GM23248 (cell line): ENCODE measurements at regions not wholly inside any gene's neighbourhood (a gene's known extent, or its start where the extent isn't known, plus 50 kb on each side); places are given as distances from the start of the nearest gene placed in this dataset.
"Not testable (repeated sequence)": the region's sequence is repeated elsewhere in the genome, so short reads cannot be mapped to it uniquely, and the experiment has no call there.

Experiments
- DNase-seq: peaks from one replicate; pipeline ENCODE4 v3.0.0-alpha.2; 2015
- H2AFZ ChIP-seq: fragments of 200-600 bp; sonication (generic); 2 replicates; pipeline ENCODE4 v1.6.1; 2016; ENCODE audit warnings: antibody characterized with exemption
- H3F3A ChIP-seq: fragments of 200-600 bp; sonication (generic); 2 replicates; pipeline ENCODE4 v1.6.1; 2016; ENCODE audit warnings: mild to moderate bottlenecking, antibody characterized with exemption, mixed run types; ENCODE audit not compliant: insufficient read depth
- H3K27ac ChIP-seq: fragments of 200-600 bp; sonication (generic); 2 replicates; pipeline ENCODE4 v1.5.1; 2016; ENCODE audit warnings: mild to moderate bottlenecking
- H3K27me3 ChIP-seq: fragments of 200-600 bp; sonication (generic); replicated peaks from 2 replicates; pipeline ENCODE4 v1.6.1; 2016; ENCODE audit warnings: mild to moderate bottlenecking; ENCODE audit not compliant: insufficient read depth
- H3K36me3 ChIP-seq: fragments of 200-600 bp; sonication (generic); 2 replicates; pipeline ENCODE4 v1.6.1; 2016; ENCODE audit warnings: low read depth, mild to moderate bottlenecking
- H3K4me1 ChIP-seq: fragments of 200-600 bp; sonication (generic); 2 replicates; pipeline ENCODE4 v1.6.1; 2016; ENCODE audit warnings: mild to moderate bottlenecking; ENCODE audit not compliant: insufficient read depth
- H3K4me2 ChIP-seq: fragments of 200-600 bp; sonication (generic); one replicate; pipeline ENCODE4 v1.6.1; 2016; ENCODE audit warnings: mild to moderate bottlenecking; ENCODE audit not compliant: unreplicated experiment
- H3K4me3 ChIP-seq: fragments of 200-600 bp; sonication (generic); 2 replicates; pipeline ENCODE4 v1.5.1; 2016; ENCODE audit warnings: mild to moderate bottlenecking
- H3K79me2 ChIP-seq: fragments of 200-600 bp; sonication (generic); 2 replicates; pipeline ENCODE4 v1.6.1; 2016; ENCODE audit warnings: mild to moderate bottlenecking; ENCODE audit not compliant: insufficient read depth
- H3K9ac ChIP-seq: fragments of 200-600 bp; sonication (generic); 2 replicates; pipeline ENCODE4 v1.6.1; 2016; ENCODE audit warnings: mild to moderate bottlenecking
- H3K9me2 ChIP-seq: fragments of 200-600 bp; sonication (generic); 2 replicates; pipeline ENCODE4 v1.6.1; 2016; ENCODE audit warnings: mixed run types, mild to moderate bottlenecking, moderate library complexity; ENCODE audit not compliant: insufficient read depth
- H3K9me3 ChIP-seq: fragments of 200-600 bp; sonication (generic); one replicate; pipeline ENCODE4 v1.6.1; 2017; ENCODE audit warnings: low read depth
- H4K20me1 ChIP-seq: fragments of 200-600 bp; sonication (generic); 2 replicates; pipeline ENCODE4 v1.6.0; 2016; ENCODE audit not compliant: insufficient read depth
- EZH2 ChIP-seq: fragments of 200-600 bp; sonication (generic); IDR thresholded peaks from 2 replicates; pipeline ENCODE4 v1.6.1; 2018; ENCODE audit warnings: antibody characterized with exemption, mild to moderate bottlenecking; ENCODE audit not compliant: insufficient read depth, poor library complexity, severe bottlenecking
- EZH2phosphoT487 ChIP-seq: fragments of 200-600 bp; sonication (generic); IDR thresholded peaks from 2 replicates; pipeline ENCODE4 v1.6.1; 2018; ENCODE audit warnings: antibody characterized with exemption, moderate library complexity, mild to moderate bottlenecking, low read depth; ENCODE audit not compliant: insufficient read depth
- WGBS, 2 experiments: methylation state at CpG; one replicate each; pipeline ENCODE4 v1.1.6; 2015 to 2017; ENCODE audit warnings: low lambda C conversion rate in 2 of 2, low coverage in 1 of 2; ENCODE audit errors: missing lambda C conversion rate in 2 of 2; 5-methylcytosine and 5-hydroxymethylcytosine counted together
- in situ Hi-C: fragments of 300-500 bp; cut with MboI; formaldehyde crosslinking; loops from 2 replicates; pipeline ENCODE4 v1.15.0; 2020

DNA sequence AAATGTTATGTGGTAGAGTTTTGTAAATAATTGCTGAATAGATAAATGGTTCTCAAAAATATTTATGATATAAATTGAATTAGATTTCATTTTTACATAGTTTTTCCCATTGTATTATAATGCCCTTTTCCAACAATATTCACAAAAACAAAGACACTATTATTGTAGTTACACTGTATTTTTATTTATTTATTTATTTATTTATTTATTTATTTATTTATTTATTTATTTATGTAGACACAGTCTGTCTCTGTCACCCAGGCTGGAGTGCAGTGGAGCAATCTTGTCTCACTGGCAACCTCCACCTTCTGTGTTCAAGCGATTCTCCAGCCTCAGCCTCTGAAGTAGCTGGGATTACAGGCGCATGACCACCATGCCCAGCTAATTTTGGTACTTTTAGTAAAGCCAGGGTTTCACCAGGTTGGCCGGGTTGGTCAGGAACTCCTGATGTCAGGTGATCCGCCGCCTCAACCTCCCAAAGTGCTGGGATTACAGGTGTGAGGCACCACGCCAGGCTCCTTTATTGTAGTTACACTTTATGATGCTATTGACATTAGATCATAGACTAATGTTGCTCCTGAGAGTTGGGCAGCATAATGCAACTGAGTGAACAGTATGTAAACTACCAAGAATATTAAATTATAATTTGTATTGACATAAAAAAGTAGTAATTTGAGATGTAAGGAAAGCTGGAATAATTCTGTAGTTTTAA lies 1430.0 kb upstream of the PRMT6 start:
- no peak overlapping the region for H3K27ac ChIP-seq
- no peaks in the 10 kb centered on the region for H3K4me1 ChIP-seq
- no peak overlapping the region for H3K4me2 ChIP-seq
- WGBS, 2 experiments: 22 to 26% methylated on average over 6 of the region's 6 CpGs
- H3F3A ChIP-seq: no peaks in the 10 kb centered on the region
- no peak for DNase-seq
- in situ Hi-C loops: no loop called here
- H3K4me3 ChIP-seq: no peak overlapping the region
- no peak overlapping the region for H3K9ac ChIP-seq
- no peaks in the 10 kb centered on the region for H3K9me3 ChIP-seq
- H2AFZ ChIP-seq: no peak overlapping the region
- no peaks in the 10 kb centered on the region for H4K20me1 ChIP-seq
- H3K36me3 ChIP-seq: no peaks in the 10 kb centered on the region
- TF ChIP-seq EZH2 (no peak), EZH2phosphoT487 (no peak)
- H3K27me3 ChIP-seq: no peaks in the 10 kb centered on the region
- H3K79me2 ChIP-seq: no peaks in the 10 kb centered on the region
- no peaks in the 10 kb centered on the region for H3K9me2 ChIP-seq

DNA sequence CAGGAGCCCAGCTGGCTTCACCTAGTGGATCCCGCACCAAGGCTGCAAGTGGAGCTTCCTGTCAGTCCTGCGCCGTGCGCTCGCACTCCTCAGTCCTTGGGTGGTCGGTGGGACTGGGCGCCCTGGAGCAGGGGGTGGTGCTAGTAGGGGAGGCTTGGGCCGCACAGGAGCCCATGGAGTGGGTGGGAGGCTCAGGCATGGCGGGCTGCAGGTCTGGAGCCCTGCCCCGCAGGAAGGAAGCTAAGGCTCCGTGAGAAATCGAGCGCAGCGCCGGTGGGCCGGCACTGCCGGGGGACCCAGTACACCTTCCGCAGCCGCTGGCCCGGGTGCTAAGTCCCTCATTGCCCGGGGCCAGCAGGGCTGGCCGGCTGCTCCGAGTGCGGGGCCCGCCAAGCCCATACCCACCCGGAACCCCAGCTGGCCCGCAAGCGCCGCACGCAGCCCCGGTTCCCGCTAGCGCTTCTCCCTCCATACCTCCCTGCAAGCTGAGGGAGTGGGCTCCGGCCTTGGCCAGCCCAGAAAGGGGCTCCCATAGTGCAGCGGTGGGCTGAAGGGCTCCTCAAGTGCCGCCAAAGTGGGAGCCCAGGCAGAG lies 1425.2 kb upstream of the PRMT6 start:
- H3K27me3 ChIP-seq, H3K79me2 ChIP-seq, H3K4me3 ChIP-seq, H3K9me2 ChIP-seq, H3K4me1 ChIP-seq, H3K9ac ChIP-seq, DNase-seq, H2AFZ ChIP-seq, H4K20me1 ChIP-seq, H3F3A ChIP-seq, H3K9me3 ChIP-seq, H3K36me3 ChIP-seq, in situ Hi-C loops, H3K27ac ChIP-seq, H3K4me2 ChIP-seq: not testable (repeated sequence)
- 65 to 70% methylated on average over 24 to 27 of the region's 36 CpGs for WGBS, 2 experiments

DNA sequence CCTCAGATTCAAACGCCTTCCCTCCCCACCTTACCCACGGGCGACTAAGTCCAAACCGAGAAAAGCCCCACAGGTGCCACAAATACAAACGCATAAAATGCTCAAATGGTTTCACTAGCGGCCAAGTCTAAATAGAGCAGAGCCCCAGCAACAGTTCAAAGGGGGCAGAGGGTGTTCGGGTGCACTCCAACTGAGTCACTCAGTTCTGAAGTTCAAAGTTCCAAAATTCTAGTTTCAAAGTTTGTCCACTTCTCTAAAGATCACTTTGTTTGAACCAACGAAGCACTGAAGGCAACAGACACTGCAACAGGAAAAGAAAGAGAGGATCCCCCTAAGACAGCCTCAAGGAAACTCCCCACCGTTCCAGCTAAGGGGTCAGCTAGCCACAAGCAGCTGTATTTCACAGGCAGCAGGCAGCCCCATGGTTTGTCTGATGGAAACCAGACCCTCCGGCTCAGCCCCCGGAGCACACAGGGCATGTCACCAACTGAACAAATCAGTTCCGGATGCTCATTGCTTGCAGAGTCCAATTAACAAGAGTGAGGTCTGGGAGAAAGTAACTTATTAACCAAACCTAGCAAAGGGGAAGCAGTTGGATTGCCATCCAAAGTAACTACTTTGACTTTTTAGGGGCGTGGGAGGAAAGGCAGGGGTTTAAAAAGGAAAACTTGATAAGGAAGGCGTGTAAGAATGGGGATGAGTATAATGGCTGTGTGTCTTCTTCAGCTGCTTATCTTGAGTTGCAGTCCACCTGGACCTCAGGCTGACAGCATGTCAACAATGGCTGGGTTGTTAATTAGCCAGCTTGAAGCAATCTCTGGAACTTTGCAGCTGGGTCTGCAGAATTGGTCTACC lies 1423.9 kb upstream of the PRMT6 start:
- H3K9ac ChIP-seq: no peak overlapping the region
- TF ChIP-seq EZH2phosphoT487: no peak
- TF ChIP-seq EZH2: no peak
- H3K4me2 ChIP-seq: no peak overlapping the region
- no peak overlapping the region for H2AFZ ChIP-seq
- no peaks in the 10 kb centered on the region for H3F3A ChIP-seq
- H3K4me1 ChIP-seq: no peaks in the 10 kb centered on the region
- H3K79me2 ChIP-seq: no peaks in the 10 kb centered on the region
- no peaks in the 10 kb centered on the region for H3K36me3 ChIP-seq
- H4K20me1 ChIP-seq: no peaks in the 10 kb centered on the region
- no peak overlapping the region for H3K27ac ChIP-seq
- in situ Hi-C loops: no loop called here
- H3K4me3 ChIP-seq: no peak overlapping the region
- no peak for DNase-seq
- 6 to 8% methylated on average over 14 of the region's 14 CpGs for WGBS, 2 experiments
- H3K27me3 ChIP-seq: no peaks in the 10 kb centered on the region
- H3K9me2 ChIP-seq: no peaks in the 10 kb centered on the region
- H3K9me3 ChIP-seq: no peaks in the 10 kb centered on the region

DNA sequence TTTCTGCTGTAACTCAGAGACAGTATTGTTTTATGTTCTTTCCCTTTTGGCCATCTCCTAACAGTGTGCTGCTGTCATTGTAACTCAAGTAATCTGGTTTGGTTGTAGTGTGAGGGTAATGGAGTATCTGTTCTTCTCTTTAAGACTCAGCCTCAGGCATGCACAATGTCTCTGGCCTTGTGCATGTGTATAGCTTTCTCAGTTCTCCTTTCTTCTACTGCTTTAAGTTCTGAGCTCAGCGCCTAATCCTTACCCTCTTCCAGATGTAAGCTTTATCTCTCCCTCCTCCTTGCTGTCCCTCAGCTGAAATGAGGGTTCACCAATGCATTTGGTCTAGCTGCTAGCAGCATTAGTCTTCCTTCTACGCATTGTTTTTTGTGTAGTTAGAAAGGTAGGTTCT lies 1420.4 kb upstream of the PRMT6 start:
- H2AFZ ChIP-seq: no peak overlapping the region
- no peaks in the 10 kb centered on the region for H3K36me3 ChIP-seq
- H3K9me3 ChIP-seq: no peaks in the 10 kb centered on the region
- no peaks in the 10 kb centered on the region for H3K4me1 ChIP-seq
- H3K79me2 ChIP-seq: no peaks in the 10 kb centered on the region
- no peak for TF ChIP-seq EZH2phosphoT487
- TF ChIP-seq EZH2: no peak
- no peaks in the 10 kb centered on the region for H3F3A ChIP-seq
- in situ Hi-C loops: no loop called here
- H3K27ac ChIP-seq: no peak overlapping the region
- H3K9ac ChIP-seq: no peak overlapping the region
- 6 to 15% methylated on average over 2 of the region's 2 CpGs for WGBS, 2 experiments
- DNase-seq: no peak
- no peak overlapping the region for H3K4me2 ChIP-seq
- H3K9me2 ChIP-seq: no peaks in the 10 kb centered on the region
- no peaks in the 10 kb centered on the region for H4K20me1 ChIP-seq
- H3K27me3 ChIP-seq: no peaks in the 10 kb centered on the region
- no peak overlapping the region for H3K4me3 ChIP-seq
